ENCODE measurements at regions not wholly inside any gene's neighbourhood (a gene's known extent, or its start where the extent isn't known, plus 50 kb on each side); places are given as distances from the start of the nearest gene placed in this dataset.
A peak's percentile ranks its signal among the peaks of the same experiment; 100 is the strongest.

GRCh38 chr5:144087576-144087975 is 82.9 kb downstream of the YIPF5 start:
- POLR2A ChIA-PET = no interaction called here
- WGBS (ENCODE audit: insufficient coverage) = no CpG with 5 or more reads among the region's 1 CpG
- H3K4me1 ChIP-seq (ENCODE audit: control extremely low read depth in 1 of 4, control insufficient read depth in 4 of 4, insufficient read depth in 4 of 4, low read length in 3 of 4) = no peaks in the 10 kb centered on the region
- H3K36me3 ChIP-seq (ENCODE audit: control insufficient read depth in 4 of 4, insufficient read depth in 4 of 4, low read length in 3 of 4) = no peaks in the 10 kb centered on the region
- no peak overlapping the region for H3K4me3 ChIP-seq (ENCODE audit: control insufficient read depth in 1 of 7, extremely low read depth in 1 of 7, insufficient read depth in 4 of 7, low read depth in 2 of 7, low read length in 6 of 7)
- DNase-seq = no peak
- CTCF ChIA-PET = no interaction called here
- H3K9me3 ChIP-seq (ENCODE audit: control extremely low read depth in 1 of 5, control insufficient read depth in 4 of 5, insufficient read depth in 2 of 5, low read depth in 1 of 5, low read length in 4 of 5) = no peaks in the 10 kb centered on the region
- H3K27ac ChIP-seq (ENCODE audit: insufficient read depth in 1 of 2, low read depth in 1 of 2, low read length in 2 of 2, poor library complexity in 1 of 2, severe bottlenecking in 2 of 2) = no peak overlapping the region
- peaks cover 0 to 4% (median 0%) of the 10 kb centered on the region in 5 experiments for H3K27me3 ChIP-seq (replicated peaks in 2 of 5; ENCODE audit: control insufficient read depth in 4 of 5, insufficient read depth in 5 of 5, low read length in 4 of 5)

- POLR2A ChIA-PET = no interaction called here
- CTCF ChIA-PET = no interaction called here
- H3K4me1 ChIP-seq (ENCODE audit: control extremely low read depth in 1 of 4, control insufficient read depth in 4 of 4, insufficient read depth in 4 of 4, low read length in 3 of 4) = peaks cover 0 to 6% (median 2%) of the 10 kb centered on the region in 4 experiments
- no peaks in the 10 kb centered on the region for H3K9me3 ChIP-seq (ENCODE audit: control extremely low read depth in 1 of 5, control insufficient read depth in 4 of 5, insufficient read depth in 2 of 5, low read depth in 1 of 5, low read length in 4 of 5)
- no peak overlapping the region for H3K4me3 ChIP-seq (ENCODE audit: control insufficient read depth in 1 of 7, extremely low read depth in 1 of 7, insufficient read depth in 4 of 7, low read depth in 2 of 7, low read length in 6 of 7)
- H3K27me3 ChIP-seq (replicated peaks in 2 of 5; ENCODE audit: control insufficient read depth in 4 of 5, insufficient read depth in 5 of 5, low read length in 4 of 5) = peaks cover 0 to 4% (median 0%) of the 10 kb centered on the region in 5 experiments
- no peak overlapping the region for H3K27ac ChIP-seq (ENCODE audit: insufficient read depth in 1 of 2, low read depth in 1 of 2, low read length in 2 of 2, poor library complexity in 1 of 2, severe bottlenecking in 2 of 2)
- no peak for DNase-seq
- WGBS (ENCODE audit: insufficient coverage) = 95% methylated on average over 3 of the region's 3 CpGs
- no peaks in the 10 kb centered on the region for H3K36me3 ChIP-seq (ENCODE audit: control insufficient read depth in 4 of 4, insufficient read depth in 4 of 4, low read length in 3 of 4)
Observed at GRCh38 chr5:144088206-144089064, 82.0 kb downstream of the YIPF5 start.

GRCh38 chr5:144089401-144090021 is 80.9 kb downstream of the YIPF5 start:
- no peaks in the 10 kb centered on the region for H3K27me3 ChIP-seq (replicated peaks in 2 of 5; ENCODE audit: control insufficient read depth in 4 of 5, insufficient read depth in 5 of 5, low read length in 4 of 5)
- H3K4me3 ChIP-seq (ENCODE audit: control insufficient read depth in 1 of 7, extremely low read depth in 1 of 7, insufficient read depth in 4 of 7, low read depth in 2 of 7, low read length in 6 of 7) = no peak overlapping the region
- H3K9me3 ChIP-seq (ENCODE audit: control extremely low read depth in 1 of 5, control insufficient read depth in 4 of 5, insufficient read depth in 2 of 5, low read depth in 1 of 5, low read length in 4 of 5) = no peaks in the 10 kb centered on the region
- no peak overlapping the region for H3K27ac ChIP-seq (ENCODE audit: insufficient read depth in 1 of 2, low read depth in 1 of 2, low read length in 2 of 2, poor library complexity in 1 of 2, severe bottlenecking in 2 of 2)
- POLR2A ChIA-PET = no interaction called here
- peaks cover 0 to 10% (median 4%) of the 10 kb centered on the region in 4 experiments for H3K4me1 ChIP-seq (ENCODE audit: control extremely low read depth in 1 of 4, control insufficient read depth in 4 of 4, insufficient read depth in 4 of 4, low read length in 3 of 4)
- no CpG with 5 or more reads among the region's 2 CpGs for WGBS (ENCODE audit: insufficient coverage)
- peak in 2 of 3 donors; percentile 3 to 7 for DNase-seq
- CTCF ChIA-PET = no interaction called here
- H3K36me3 ChIP-seq (ENCODE audit: control insufficient read depth in 4 of 4, insufficient read depth in 4 of 4, low read length in 3 of 4) = no peaks in the 10 kb centered on the region

GRCh38 chr5:144092508-144092907 is 78.0 kb downstream of the YIPF5 start:
- ChIA-PET POLR2A (no interaction called here), CTCF (no interaction called here)
- Histone ChIP-seq H3K4me1 (ENCODE audit: control extremely low read depth in 1 of 4, control insufficient read depth in 4 of 4, insufficient read depth in 4 of 4, low read length in 3 of 4) (peaks cover 0 to 10% (median 4%) of the 10 kb centered on the region in 4 experiments), H3K27ac (ENCODE audit: insufficient read depth in 1 of 2, low read depth in 1 of 2, low read length in 2 of 2, poor library complexity in 1 of 2, severe bottlenecking in 2 of 2) (no peak overlapping the region), H3K36me3 (ENCODE audit: control insufficient read depth in 4 of 4, insufficient read depth in 4 of 4, low read length in 3 of 4) (no peaks in the 10 kb centered on the region), H3K9me3 (ENCODE audit: control extremely low read depth in 1 of 5, control insufficient read depth in 4 of 5, insufficient read depth in 2 of 5, low read depth in 1 of 5, low read length in 4 of 5) (peaks cover 0 to 2% (median 0%) of the 10 kb centered on the region in 5 experiments), H3K27me3 (replicated peaks in 2 of 5; ENCODE audit: control insufficient read depth in 4 of 5, insufficient read depth in 5 of 5, low read length in 4 of 5) (no peaks in the 10 kb centered on the region), H3K4me3 (ENCODE audit: control insufficient read depth in 1 of 7, extremely low read depth in 1 of 7, insufficient read depth in 4 of 7, low read depth in 2 of 7, low read length in 6 of 7) (no peak overlapping the region)
- 93% methylated on average over 3 of the region's 3 CpGs for WGBS (ENCODE audit: insufficient coverage)
- no peak for DNase-seq

GRCh38 chr5:144093400-144093799 is 77.1 kb downstream of the YIPF5 start:
- 86% methylated on average over 3 of the region's 3 CpGs for WGBS (ENCODE audit: insufficient coverage)
- no peak overlapping the region for H3K27ac ChIP-seq (ENCODE audit: insufficient read depth in 1 of 2, low read depth in 1 of 2, low read length in 2 of 2, poor library complexity in 1 of 2, severe bottlenecking in 2 of 2)
- ChIA-PET CTCF (no interaction called here), POLR2A (no interaction called here)
- DNase-seq = no peak
- H3K9me3 ChIP-seq (ENCODE audit: control extremely low read depth in 1 of 5, control insufficient read depth in 4 of 5, insufficient read depth in 2 of 5, low read depth in 1 of 5, low read length in 4 of 5) = peaks cover 0 to 2% (median 0%) of the 10 kb centered on the region in 5 experiments
- H3K27me3 ChIP-seq (replicated peaks in 2 of 5; ENCODE audit: control insufficient read depth in 4 of 5, insufficient read depth in 5 of 5, low read length in 4 of 5) = no peaks in the 10 kb centered on the region
- no peak overlapping the region for H3K4me3 ChIP-seq (ENCODE audit: control insufficient read depth in 1 of 7, extremely low read depth in 1 of 7, insufficient read depth in 4 of 7, low read depth in 2 of 7, low read length in 6 of 7)
- H3K4me1 ChIP-seq (ENCODE audit: control extremely low read depth in 1 of 4, control insufficient read depth in 4 of 4, insufficient read depth in 4 of 4, low read length in 3 of 4) = peaks cover 0 to 10% (median 4%) of the 10 kb centered on the region in 4 experiments
- no peaks in the 10 kb centered on the region for H3K36me3 ChIP-seq (ENCODE audit: control insufficient read depth in 4 of 4, insufficient read depth in 4 of 4, low read length in 3 of 4)

- ChIA-PET CTCF (no interaction called here), POLR2A (no interaction called here)
- peaks cover 0 to 2% (median 0%) of the 10 kb centered on the region in 5 experiments for H3K9me3 ChIP-seq (ENCODE audit: control extremely low read depth in 1 of 5, control insufficient read depth in 4 of 5, insufficient read depth in 2 of 5, low read depth in 1 of 5, low read length in 4 of 5)
- no peak overlapping the region for H3K4me3 ChIP-seq (ENCODE audit: control insufficient read depth in 1 of 7, extremely low read depth in 1 of 7, insufficient read depth in 4 of 7, low read depth in 2 of 7, low read length in 6 of 7)
- H3K27ac ChIP-seq (ENCODE audit: insufficient read depth in 1 of 2, low read depth in 1 of 2, low read length in 2 of 2, poor library complexity in 1 of 2, severe bottlenecking in 2 of 2) = no peak overlapping the region
- H3K4me1 ChIP-seq (ENCODE audit: control extremely low read depth in 1 of 4, control insufficient read depth in 4 of 4, insufficient read depth in 4 of 4, low read length in 3 of 4) = peaks cover 0 to 10% (median 4%) of the 10 kb centered on the region in 4 experiments
- peak; percentile 5 to 68 (median 48) for DNase-seq
- H3K27me3 ChIP-seq (replicated peaks in 2 of 5; ENCODE audit: control insufficient read depth in 4 of 5, insufficient read depth in 5 of 5, low read length in 4 of 5) = no peaks in the 10 kb centered on the region
- 0% methylated on average over 1 of the region's 2 CpGs for WGBS (ENCODE audit: insufficient coverage)
- no peaks in the 10 kb centered on the region for H3K36me3 ChIP-seq (ENCODE audit: control insufficient read depth in 4 of 4, insufficient read depth in 4 of 4, low read length in 3 of 4)
Observed at GRCh38 chr5:144093868-144094267, 76.6 kb downstream of the YIPF5 start.

- no peak overlapping the region for H3K27ac ChIP-seq (ENCODE audit: insufficient read depth in 1 of 2, low read depth in 1 of 2, low read length in 2 of 2, poor library complexity in 1 of 2, severe bottlenecking in 2 of 2)
- no peaks in the 10 kb centered on the region for H3K4me1 ChIP-seq (ENCODE audit: control extremely low read depth in 1 of 4, control insufficient read depth in 4 of 4, insufficient read depth in 4 of 4, low read length in 3 of 4)
- WGBS (ENCODE audit: insufficient coverage) = 100% methylated on average over 1 of the region's 1 CpG
- ChIA-PET POLR2A (no interaction called here), CTCF (no interaction called here)
- no peaks in the 10 kb centered on the region for H3K9me3 ChIP-seq (ENCODE audit: control extremely low read depth in 1 of 5, control insufficient read depth in 4 of 5, insufficient read depth in 2 of 5, low read depth in 1 of 5, low read length in 4 of 5)
- H3K36me3 ChIP-seq (ENCODE audit: control insufficient read depth in 4 of 4, insufficient read depth in 4 of 4, low read length in 3 of 4) = no peaks in the 10 kb centered on the region
- DNase-seq = no peak
- H3K4me3 ChIP-seq (ENCODE audit: control insufficient read depth in 1 of 7, extremely low read depth in 1 of 7, insufficient read depth in 4 of 7, low read depth in 2 of 7, low read length in 6 of 7) = no peak overlapping the region
- H3K27me3 ChIP-seq (replicated peaks in 2 of 5; ENCODE audit: control insufficient read depth in 4 of 5, insufficient read depth in 5 of 5, low read length in 4 of 5) = no peaks in the 10 kb centered on the region
Observed at GRCh38 chr5:144100702-144101101, 69.8 kb downstream of the YIPF5 start.
